Heart left ventricle (tissue), 13 donors: ENCODE measurements at regions not wholly inside any gene's neighbourhood (a gene's known extent, or its start where the extent isn't known, plus 50 kb on each side); places are given as distances from the start of the nearest gene placed in this dataset.

Experiments used
- POLR2A ChIP-seq, 2 donors: fragments of 450-650 bp; IDR thresholded peaks; one replicate each; pipeline ENCODE4 v1.6.1; 2017; ENCODE audit warnings: antibody characterized with exemption in 2 of 2, mild to moderate bottlenecking in 2 of 2, moderate library complexity in 2 of 2
- TF ChIP-seq, protein P1 (sequence below), 12 donors: fragments of 200-600 bp; sonication (generic) in 4 of 12; IDR thresholded peaks; one replicate each; pipeline versions ENCODE4 v1.5.0 to v1.8.0; 2018 to 2022; ENCODE audit warnings: antibody characterized with exemption in 12 of 12, mild to moderate bottlenecking in 5 of 12
- donor health status: ischemic (EF 13 %, LVEDD 7.1; RV severe dilation, severe dysfunction).
- donor health status: DM: no; HTN: yes; CAD: no.
- donor health status: DM: no; HTN: no; CAD: no.
- donor health status: ischemic (EF 25% LVEDD 6.9; RV normal size, moderate dysfunction).
- donor health status: ischemic (EF 25% LVEDD 5.7; RV mildly dilated, moderate dysfunction).
- donor health status: ischemic (EF 35%, LVEDD 5.7; RV mildly dilated, moderate dysfunction).
- donor health status: nonischemic (EF 11% LVEDD 7.7; RV severe dilation, severe dysfunction).
- donor health status: DM: yes; HTN: yes; CAD: no.
- donor health status: PGD.
- donor health status: ischemic (EF 29% LVEDD 5.4; RV normal size, mild dysfunction).
- donor health status: nonischemic (EF 23%, LVEDD 6.1; RV moderate dilation, normal function).

DNA sequence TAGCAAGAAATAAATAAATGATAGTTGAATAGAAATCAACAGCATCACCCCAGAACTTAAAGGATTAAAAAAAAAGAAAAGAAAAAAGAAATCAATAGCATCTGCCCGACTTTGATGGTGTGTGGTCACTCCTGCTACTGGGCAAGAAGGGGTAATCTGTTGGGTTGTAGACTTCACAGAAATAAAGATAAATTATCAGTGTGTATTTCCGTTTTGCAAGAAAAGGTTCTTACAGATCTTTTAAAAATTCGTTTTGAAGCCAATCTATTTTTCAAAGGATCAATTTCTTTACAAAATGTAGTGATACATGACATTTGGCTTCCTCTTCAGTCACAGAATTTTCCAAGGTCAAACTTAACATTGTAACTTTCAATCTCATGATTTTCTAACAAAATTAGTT, 448.9 kb upstream of the FAR2 start:
- TF ChIP-seq POLR2A (IDR thresholded peaks at IDR 0.05), result no peak
- TF ChIP-seq, protein P1, sequence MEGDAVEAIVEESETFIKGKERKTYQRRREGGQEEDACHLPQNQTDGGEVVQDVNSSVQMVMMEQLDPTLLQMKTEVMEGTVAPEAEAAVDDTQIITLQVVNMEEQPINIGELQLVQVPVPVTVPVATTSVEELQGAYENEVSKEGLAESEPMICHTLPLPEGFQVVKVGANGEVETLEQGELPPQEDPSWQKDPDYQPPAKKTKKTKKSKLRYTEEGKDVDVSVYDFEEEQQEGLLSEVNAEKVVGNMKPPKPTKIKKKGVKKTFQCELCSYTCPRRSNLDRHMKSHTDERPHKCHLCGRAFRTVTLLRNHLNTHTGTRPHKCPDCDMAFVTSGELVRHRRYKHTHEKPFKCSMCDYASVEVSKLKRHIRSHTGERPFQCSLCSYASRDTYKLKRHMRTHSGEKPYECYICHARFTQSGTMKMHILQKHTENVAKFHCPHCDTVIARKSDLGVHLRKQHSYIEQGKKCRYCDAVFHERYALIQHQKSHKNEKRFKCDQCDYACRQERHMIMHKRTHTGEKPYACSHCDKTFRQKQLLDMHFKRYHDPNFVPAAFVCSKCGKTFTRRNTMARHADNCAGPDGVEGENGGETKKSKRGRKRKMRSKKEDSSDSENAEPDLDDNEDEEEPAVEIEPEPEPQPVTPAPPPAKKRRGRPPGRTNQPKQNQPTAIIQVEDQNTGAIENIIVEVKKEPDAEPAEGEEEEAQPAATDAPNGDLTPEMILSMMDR (IDR thresholded peaks at IDR 0.05), result no peak
